Caco-2 (cell line): ENCODE measurements at regions not wholly inside any gene's neighbourhood (a gene's known extent, or its start where the extent isn't known, plus 50 kb on each side); places are given as distances from the start of the nearest gene placed in this dataset.
"Not testable (repeated sequence)": the region's sequence is repeated elsewhere in the genome, so short reads cannot be mapped to it uniquely, and the experiment has no call there.

Experiments
- BruUV-seq: library from RNA; stranded (reverse); fragments of 400-500 nt; replicated peaks from 2 replicates; lab custom pipeline; 2021; lab: Mats Ljungman, UMichigan
- CTCF ChIA-PET: fragments of 300-600 bp; sonication (Branson Sonifier 250); formaldehyde crosslinking; loops from one replicate; lab custom pipeline; 2022; ENCODE audit warnings: antibody characterized with exemption; lab: Charles Lee
- POLR2A ChIA-PET: fragments of 300-600 bp; sonication (Branson Sonifier 250); formaldehyde crosslinking; loops from one replicate; lab custom pipeline; 2022; ENCODE audit warnings: antibody characterized with exemption; lab: Charles Lee
- DNase-seq, 2 experiments: peaks; one replicate each; pipeline versions ENCODE4 v3.0.0 to v3.0.0-alpha.2; 2020 to 2022
- H3K27me3 ChIP-seq: replicated peaks from 2 replicates; pipeline ENCODE4 v1.6.0; 2011; ENCODE audit warnings: low read length; ENCODE audit not compliant: control insufficient read depth, insufficient read depth
- H3K36me3 ChIP-seq: 2 replicates; pipeline ENCODE4 v1.5.1; 2011; ENCODE audit warnings: low read length; ENCODE audit not compliant: control insufficient read depth, insufficient read depth
- H3K4me1 ChIP-seq: fragments of 250-450 bp; sonication (Bioruptor Pico); 2 replicates; pipeline ENCODE4 v1.5.1; 2020; ENCODE audit warnings: mild to moderate bottlenecking
- H3K4me3 ChIP-seq: 2 replicates; pipeline ENCODE4 v1.5.1; 2011; ENCODE audit warnings: low read depth, mild to moderate bottlenecking, control low read depth, low read length
- H3K9me3 ChIP-seq: fragments of 250-450 bp; sonication (Bioruptor Pico); 2 replicates; pipeline ENCODE4 v1.5.1; 2020; ENCODE audit warnings: mild to moderate bottlenecking, moderate library complexity
- H3K27ac Mint-ChIP-seq: one replicate; pipeline ENCODE4 v1.8.0; 2022; ENCODE audit warnings: mixed read lengths; ENCODE audit not compliant: unreplicated experiment
- H3K27me3 Mint-ChIP-seq: one replicate; pipeline ENCODE4 v1.8.0; 2022; ENCODE audit warnings: mixed read lengths; ENCODE audit not compliant: insufficient read depth, unreplicated experiment
- H3K36me3 Mint-ChIP-seq: one replicate; pipeline ENCODE4 v1.8.0; 2022; ENCODE audit warnings: mild to moderate bottlenecking, mixed read lengths; ENCODE audit not compliant: insufficient read depth, unreplicated experiment
- H3K4me1 Mint-ChIP-seq: one replicate; pipeline ENCODE4 v1.8.0; 2022; ENCODE audit warnings: low read depth, mixed read lengths; ENCODE audit not compliant: unreplicated experiment
- H3K4me3 Mint-ChIP-seq: one replicate; pipeline ENCODE4 v1.8.0; 2022; ENCODE audit warnings: mild to moderate bottlenecking, moderate library complexity, mixed read lengths; ENCODE audit not compliant: unreplicated experiment
- H3K9me3 Mint-ChIP-seq: one replicate; pipeline ENCODE4 v1.8.0; 2022; ENCODE audit warnings: mixed read lengths; ENCODE audit not compliant: unreplicated experiment
- intact Hi-C: fragments of 100-400 bp; cut with micrococcal nuclease; formaldehyde crosslinking; loops from one replicate; pipeline ENCODE4 v1.10.0; 2022; ENCODE audit not compliant: unreplicated experiment
- TF ChIP-seq, protein P1 (sequence below), 2 experiments: fragments of 200-600 bp in 1 of 2; IDR thresholded peaks; 1 replicate in 1 of 2; 2 replicates in 1 of 2; pipeline versions ENCODE4 v1.5.1 to v1.8.0; 2011 to 2022; ENCODE audit warnings: antibody characterized with exemption in 1 of 2, control low read depth in 1 of 2, inconsistent platforms in 1 of 2, low read depth in 1 of 2, low read length in 1 of 2, mild to moderate bottlenecking in 1 of 2, moderate library complexity in 1 of 2; ENCODE audit not compliant: insufficient read depth in 1 of 2, severe bottlenecking in 1 of 2, unreplicated experiment in 1 of 2

DNA sequence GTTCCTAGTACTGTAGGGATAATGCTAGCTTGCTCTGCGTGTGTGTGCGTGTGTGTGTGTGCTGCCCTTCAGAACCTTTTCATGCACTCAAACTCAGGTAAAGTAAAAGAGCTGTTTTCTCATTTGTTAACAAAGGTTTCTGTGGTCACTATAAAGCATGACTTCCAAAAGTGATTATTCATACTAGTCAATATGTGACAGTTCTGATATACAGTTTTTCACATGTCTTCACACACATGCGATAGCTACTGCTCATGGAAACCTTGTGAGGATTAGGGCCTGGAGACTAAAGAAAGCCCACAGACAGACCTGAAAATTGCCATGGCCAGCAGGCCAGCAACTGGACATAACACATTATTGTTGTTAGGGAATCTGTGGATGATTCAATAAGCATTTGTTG is 56.9 kb upstream of the NEMP2 start:
- no TSS peak for BruUV-seq
- H3K27me3 Mint-ChIP-seq, result no peaks in the 10 kb centered on the region
- intact Hi-C loops, result no loop called here
- no peak overlapping the region for H3K4me3 ChIP-seq
- H3K36me3 ChIP-seq, result no peaks in the 10 kb centered on the region
- no peaks in the 10 kb centered on the region for H3K9me3 Mint-ChIP-seq
- no peaks in the 10 kb centered on the region for H3K4me1 Mint-ChIP-seq
- H3K9me3 ChIP-seq, result no peaks in the 10 kb centered on the region
- CTCF ChIA-PET, result no interaction called here
- H3K27ac Mint-ChIP-seq, result no peak overlapping the region
- TF ChIP-seq, protein P1, sequence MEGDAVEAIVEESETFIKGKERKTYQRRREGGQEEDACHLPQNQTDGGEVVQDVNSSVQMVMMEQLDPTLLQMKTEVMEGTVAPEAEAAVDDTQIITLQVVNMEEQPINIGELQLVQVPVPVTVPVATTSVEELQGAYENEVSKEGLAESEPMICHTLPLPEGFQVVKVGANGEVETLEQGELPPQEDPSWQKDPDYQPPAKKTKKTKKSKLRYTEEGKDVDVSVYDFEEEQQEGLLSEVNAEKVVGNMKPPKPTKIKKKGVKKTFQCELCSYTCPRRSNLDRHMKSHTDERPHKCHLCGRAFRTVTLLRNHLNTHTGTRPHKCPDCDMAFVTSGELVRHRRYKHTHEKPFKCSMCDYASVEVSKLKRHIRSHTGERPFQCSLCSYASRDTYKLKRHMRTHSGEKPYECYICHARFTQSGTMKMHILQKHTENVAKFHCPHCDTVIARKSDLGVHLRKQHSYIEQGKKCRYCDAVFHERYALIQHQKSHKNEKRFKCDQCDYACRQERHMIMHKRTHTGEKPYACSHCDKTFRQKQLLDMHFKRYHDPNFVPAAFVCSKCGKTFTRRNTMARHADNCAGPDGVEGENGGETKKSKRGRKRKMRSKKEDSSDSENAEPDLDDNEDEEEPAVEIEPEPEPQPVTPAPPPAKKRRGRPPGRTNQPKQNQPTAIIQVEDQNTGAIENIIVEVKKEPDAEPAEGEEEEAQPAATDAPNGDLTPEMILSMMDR (IDR thresholded peaks at IDR 0.05; ENCODE audit: insufficient read depth in 1 of 2, low read depth in 1 of 2, low read length in 1 of 2, severe bottlenecking in 1 of 2, unreplicated experiment in 1 of 2), result no peak
- H3K4me3 Mint-ChIP-seq, result no peak overlapping the region
- H3K27me3 ChIP-seq, result no peaks in the 10 kb centered on the region
- peaks cover 6% of the 10 kb centered on the region; the same call in 1 of the 2 replicates for H3K4me1 ChIP-seq
- H3K36me3 Mint-ChIP-seq, result no peaks in the 10 kb centered on the region
- POLR2A ChIA-PET, result no interaction called here
- no peak for DNase-seq

DNA sequence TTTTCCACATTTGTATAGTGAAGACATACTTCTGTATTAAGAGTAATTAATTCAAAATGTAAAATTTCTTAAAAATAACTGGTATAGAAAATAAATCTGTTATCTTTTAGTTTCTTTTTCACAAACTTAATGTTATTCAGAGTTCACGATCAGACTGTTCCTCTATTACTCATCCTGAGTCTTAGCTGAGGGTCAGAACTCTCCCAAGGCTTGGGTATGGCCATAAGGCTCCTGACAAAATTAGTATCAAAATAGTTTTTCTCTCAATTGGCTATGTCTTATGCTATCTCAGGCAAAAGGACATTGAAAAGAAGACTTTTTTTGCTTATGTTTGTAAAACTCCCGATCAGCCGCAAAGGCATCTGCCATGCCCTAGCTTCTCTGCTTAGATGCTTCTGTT is 56.1 kb upstream of the NAB1 start:
- H3K9me3 ChIP-seq, result no peaks in the 10 kb centered on the region
- H3K9me3 Mint-ChIP-seq, result no peaks in the 10 kb centered on the region
- TF ChIP-seq, protein P1 (IDR thresholded peaks at IDR 0.05; ENCODE audit: insufficient read depth in 1 of 2, low read depth in 1 of 2, low read length in 1 of 2, severe bottlenecking in 1 of 2, unreplicated experiment in 1 of 2), result no peak
- no peaks in the 10 kb centered on the region for H3K36me3 Mint-ChIP-seq
- H3K4me1 ChIP-seq, result no peaks in the 10 kb centered on the region
- H3K4me1 Mint-ChIP-seq, result no peaks in the 10 kb centered on the region
- H3K4me3 ChIP-seq, result no peak overlapping the region
- H3K27me3 ChIP-seq, result no peaks in the 10 kb centered on the region
- POLR2A ChIA-PET, result no interaction called here
- intact Hi-C loops, result no loop called here
- no peaks in the 10 kb centered on the region for H3K27me3 Mint-ChIP-seq
- DNase-seq, result no peak
- no TSS peak for BruUV-seq
- no peaks in the 10 kb centered on the region for H3K36me3 ChIP-seq
- H3K27ac Mint-ChIP-seq, result no peak overlapping the region
- CTCF ChIA-PET, result no interaction called here
- no peak overlapping the region for H3K4me3 Mint-ChIP-seq

DNA sequence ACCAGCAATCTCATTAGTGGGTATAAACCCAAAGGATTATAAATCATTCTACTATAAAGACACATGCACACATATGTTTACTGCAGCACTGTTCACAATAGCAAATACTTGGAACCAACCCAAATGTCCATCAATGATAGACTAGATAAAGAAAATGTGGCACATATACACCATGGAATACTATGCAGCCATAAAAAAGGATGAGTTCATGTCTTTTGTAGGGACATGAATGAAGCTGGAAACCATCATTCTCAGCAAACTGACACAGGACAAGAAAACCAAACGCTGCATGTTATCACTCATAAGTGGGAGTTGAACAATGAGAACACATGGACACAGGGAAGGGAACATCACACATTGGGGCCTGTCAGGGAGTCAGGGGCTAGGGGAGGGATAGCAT is 53.0 kb upstream of the NAB1 start:
- POLR2A ChIA-PET, H3K4me1 ChIP-seq, CTCF ChIA-PET, H3K36me3 ChIP-seq, H3K36me3 Mint-ChIP-seq, intact Hi-C loops, H3K27me3 Mint-ChIP-seq, DNase-seq, H3K27me3 ChIP-seq, H3K9me3 ChIP-seq, H3K9me3 Mint-ChIP-seq, BruUV-seq, H3K27ac Mint-ChIP-seq, H3K4me3 ChIP-seq, H3K4me3 Mint-ChIP-seq: not testable (repeated sequence)
- H3K4me1 Mint-ChIP-seq, result peaks cover 12% of the 10 kb centered on the region

DNA sequence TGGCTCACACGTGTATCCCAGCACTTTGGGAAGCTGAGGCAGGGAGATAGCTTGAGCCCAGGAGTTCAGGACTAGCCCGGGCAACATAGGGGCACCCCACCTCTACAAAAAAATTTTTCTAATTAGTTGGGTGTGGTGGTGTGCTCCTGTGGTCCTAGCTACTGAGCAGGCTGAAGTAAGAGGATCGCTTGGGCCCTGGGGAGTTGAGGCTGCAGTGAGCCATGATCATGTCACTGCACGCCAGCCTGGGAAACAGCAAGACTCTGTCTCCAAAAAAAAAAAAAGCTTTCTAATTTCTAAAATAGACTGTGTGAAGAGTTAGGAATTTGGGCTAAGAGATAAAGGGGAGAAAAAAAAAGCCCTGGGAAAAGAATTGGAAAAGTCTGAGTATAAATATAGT is 51.9 kb upstream of the NAB1 start:
- Histone ChIP-seq H3K4me3 (no peak overlapping the region), H3K27me3 (no peaks in the 10 kb centered on the region), H3K4me1 (no peaks in the 10 kb centered on the region), H3K9me3 (no peaks in the 10 kb centered on the region), H3K36me3 (no peaks in the 10 kb centered on the region)
- Mint-ChIP-seq H3K4me3 (no peak overlapping the region), H3K36me3 (no peaks in the 10 kb centered on the region), H3K27ac (no peak overlapping the region), H3K27me3 (no peaks in the 10 kb centered on the region), H3K4me1 (peaks cover 12% of the 10 kb centered on the region), H3K9me3 (no peaks in the 10 kb centered on the region)
- no peak for DNase-seq
- intact Hi-C loops, result no loop called here
- TF ChIP-seq, protein P1 (IDR thresholded peaks at IDR 0.05; ENCODE audit: insufficient read depth in 1 of 2, low read depth in 1 of 2, low read length in 1 of 2, severe bottlenecking in 1 of 2, unreplicated experiment in 1 of 2), result no peak
- CTCF ChIA-PET, result interaction anchor here (0.6 kb wide), 1 partner anchor 23 kb away, joined by 4 read pairs; no protein-coding TSS in a partner anchor
- BruUV-seq, result no TSS peak
- POLR2A ChIA-PET, result no interaction called here
